ENCODE measurements at regions not wholly inside any gene's neighbourhood (a gene's known extent, or its start where the extent isn't known, plus 50 kb on each side); places are given as distances from the start of the nearest gene placed in this dataset.

DNA sequence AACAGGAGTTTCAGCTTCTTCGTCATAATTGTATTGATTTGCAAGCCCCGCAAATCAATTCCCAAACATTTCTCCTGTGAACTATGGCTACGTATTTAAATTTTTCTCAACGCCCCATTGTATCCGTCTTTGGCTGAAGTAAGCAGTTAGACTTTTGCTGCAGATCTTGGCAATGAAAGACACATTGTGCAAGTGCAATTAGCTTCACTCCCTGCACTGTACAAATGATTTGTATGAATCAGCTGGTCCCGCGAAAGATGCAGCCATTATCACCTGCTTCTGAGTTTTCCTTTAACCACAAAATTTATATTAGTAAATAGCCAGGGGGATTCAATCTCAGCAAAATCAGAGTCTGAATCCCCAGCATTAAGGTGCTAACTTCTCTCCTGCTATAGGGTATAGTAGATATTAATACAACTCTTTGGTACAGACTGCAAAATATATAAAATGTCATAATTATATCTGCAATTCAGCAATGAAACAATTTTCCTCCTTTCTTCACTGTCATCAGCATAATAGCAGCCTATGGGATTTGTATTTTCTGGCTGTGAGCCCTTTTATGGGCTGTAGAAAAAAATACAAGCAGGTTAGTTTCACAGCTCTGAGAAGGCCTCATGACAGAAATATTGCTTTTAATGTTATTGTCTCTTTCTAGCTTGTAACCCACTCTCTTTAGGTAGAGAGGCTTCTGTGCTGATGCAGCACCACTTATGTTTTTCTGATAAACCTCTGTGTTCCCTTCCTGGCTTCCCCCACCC lies 68.4 kb upstream of the SMARCA2 start:
- Histone ChIP-seq H3K4me2 (ENCODE audit: low read length) (no peak overlapping the region), H3K9me3 (ENCODE audit: low read length) (no peaks in the 10 kb centered on the region), H2AFZ (ENCODE audit: low read length) (no peak overlapping the region), H3F3A (ENCODE audit: insufficient read depth, low read length) (no peaks in the 10 kb centered on the region), H3K9me2 (ENCODE audit: low read depth, low read length) (no peaks in the 10 kb centered on the region), H3K4me1 (ENCODE audit: insufficient read depth, low read length, severe bottlenecking) (no peaks in the 10 kb centered on the region), H3K4me3 (ENCODE audit: low read depth, low read length, poor library complexity, severe bottlenecking) (no peak overlapping the region), H3K79me2 (ENCODE audit: insufficient read depth, low read length) (no peaks in the 10 kb centered on the region), H3K27ac (ENCODE audit: low read depth, low read length, poor library complexity, severe bottlenecking) (no peak overlapping the region), H3K9ac (ENCODE audit: low read length) (no peak overlapping the region), H3K27me3 (ENCODE audit: insufficient read depth, low read length) (no peaks in the 10 kb centered on the region), H4K20me1 (ENCODE audit: insufficient read depth, low read length) (no peaks in the 10 kb centered on the region), H3K36me3 (ENCODE audit: insufficient read depth, low read length) (no peaks in the 10 kb centered on the region)
- TF ChIP-seq, protein P1, sequence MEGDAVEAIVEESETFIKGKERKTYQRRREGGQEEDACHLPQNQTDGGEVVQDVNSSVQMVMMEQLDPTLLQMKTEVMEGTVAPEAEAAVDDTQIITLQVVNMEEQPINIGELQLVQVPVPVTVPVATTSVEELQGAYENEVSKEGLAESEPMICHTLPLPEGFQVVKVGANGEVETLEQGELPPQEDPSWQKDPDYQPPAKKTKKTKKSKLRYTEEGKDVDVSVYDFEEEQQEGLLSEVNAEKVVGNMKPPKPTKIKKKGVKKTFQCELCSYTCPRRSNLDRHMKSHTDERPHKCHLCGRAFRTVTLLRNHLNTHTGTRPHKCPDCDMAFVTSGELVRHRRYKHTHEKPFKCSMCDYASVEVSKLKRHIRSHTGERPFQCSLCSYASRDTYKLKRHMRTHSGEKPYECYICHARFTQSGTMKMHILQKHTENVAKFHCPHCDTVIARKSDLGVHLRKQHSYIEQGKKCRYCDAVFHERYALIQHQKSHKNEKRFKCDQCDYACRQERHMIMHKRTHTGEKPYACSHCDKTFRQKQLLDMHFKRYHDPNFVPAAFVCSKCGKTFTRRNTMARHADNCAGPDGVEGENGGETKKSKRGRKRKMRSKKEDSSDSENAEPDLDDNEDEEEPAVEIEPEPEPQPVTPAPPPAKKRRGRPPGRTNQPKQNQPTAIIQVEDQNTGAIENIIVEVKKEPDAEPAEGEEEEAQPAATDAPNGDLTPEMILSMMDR (IDR thresholded peaks at IDR 0.05; ENCODE audit: low read length) = no peak
- TF ChIP-seq EZH2 (IDR thresholded peaks at IDR 0.05; ENCODE audit: borderline replicate concordance, low read length) = no peak

DNA sequence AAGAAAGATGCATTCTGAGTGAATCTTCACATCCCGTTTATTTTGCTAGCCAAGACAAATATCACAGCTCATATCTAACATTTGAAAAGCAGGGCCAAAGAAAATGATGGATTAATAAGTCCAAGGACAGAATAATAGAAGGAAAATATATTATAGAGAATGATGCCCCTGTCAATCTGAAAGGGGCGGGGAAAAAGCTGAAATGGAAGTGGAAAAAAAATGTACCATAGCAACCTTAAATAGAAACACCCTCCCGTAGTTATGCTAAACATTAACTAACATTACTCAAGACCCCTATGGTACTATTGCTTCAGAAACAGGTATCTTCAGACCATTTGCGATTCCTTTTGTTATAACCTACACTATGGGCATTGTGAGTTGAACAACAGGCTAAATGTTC lies 67.7 kb upstream of the SMARCA2 start:
- no peaks in the 10 kb centered on the region for H3K79me2 ChIP-seq (ENCODE audit: insufficient read depth, low read length)
- no peak overlapping the region for H3K4me2 ChIP-seq (ENCODE audit: low read length)

DNA sequence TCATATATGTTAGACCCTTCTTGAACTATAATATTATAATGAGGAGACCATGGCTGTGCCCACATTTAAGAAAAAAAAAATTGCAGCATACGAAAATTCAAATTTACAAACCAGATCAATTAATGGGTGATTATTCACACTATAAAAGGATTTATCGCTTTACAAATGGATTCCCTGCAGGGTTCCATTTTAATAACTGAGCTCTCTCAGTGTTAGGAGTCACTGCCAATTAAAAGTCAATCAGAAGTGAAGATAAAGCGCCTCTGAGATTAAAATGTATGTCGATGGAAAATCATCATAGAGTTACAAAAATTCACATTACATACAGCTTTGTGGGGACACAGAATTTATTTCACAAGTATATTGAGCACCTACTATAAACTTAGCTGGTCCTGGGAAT lies 66.6 kb upstream of the SMARCA2 start:
- H3K9me2 ChIP-seq (ENCODE audit: low read depth, low read length) = no peaks in the 10 kb centered on the region

More for the DNA sequence above, 67.7 kb upstream of the SMARCA2 start:
- Histone ChIP-seq H2AFZ (ENCODE audit: low read length) (no peak overlapping the region), H3K9me3 (ENCODE audit: low read length) (no peaks in the 10 kb centered on the region), H3K4me3 (ENCODE audit: low read depth, low read length, poor library complexity, severe bottlenecking) (no peak overlapping the region), H4K20me1 (ENCODE audit: insufficient read depth, low read length) (no peaks in the 10 kb centered on the region), H3K9me2 (ENCODE audit: low read depth, low read length) (no peaks in the 10 kb centered on the region), H3K9ac (ENCODE audit: low read length) (no peak overlapping the region), H3K27me3 (ENCODE audit: insufficient read depth, low read length) (no peaks in the 10 kb centered on the region), H3K36me3 (ENCODE audit: insufficient read depth, low read length) (no peaks in the 10 kb centered on the region), H3F3A (ENCODE audit: insufficient read depth, low read length) (no peaks in the 10 kb centered on the region), H3K27ac (ENCODE audit: low read depth, low read length, poor library complexity, severe bottlenecking) (no peak overlapping the region), H3K4me1 (ENCODE audit: insufficient read depth, low read length, severe bottlenecking) (no peaks in the 10 kb centered on the region)
- no peak for TF ChIP-seq EZH2 (IDR thresholded peaks at IDR 0.05; ENCODE audit: borderline replicate concordance, low read length)
- TF ChIP-seq, protein P1 (IDR thresholded peaks at IDR 0.05; ENCODE audit: low read length) = no peak

More for the DNA sequence above, 66.6 kb upstream of the SMARCA2 start:
- H3K4me2 ChIP-seq (ENCODE audit: low read length) = no peak overlapping the region
- H3K27me3 ChIP-seq (ENCODE audit: insufficient read depth, low read length) = no peaks in the 10 kb centered on the region
- no peak overlapping the region for H2AFZ ChIP-seq (ENCODE audit: low read length)
- no peaks in the 10 kb centered on the region for H3K79me2 ChIP-seq (ENCODE audit: insufficient read depth, low read length)
- no peaks in the 10 kb centered on the region for H3K36me3 ChIP-seq (ENCODE audit: insufficient read depth, low read length)
- H3K9me3 ChIP-seq (ENCODE audit: low read length) = no peaks in the 10 kb centered on the region
- no peak overlapping the region for H3K9ac ChIP-seq (ENCODE audit: low read length)
- H3K27ac ChIP-seq (ENCODE audit: low read depth, low read length, poor library complexity, severe bottlenecking) = no peak overlapping the region
- no peaks in the 10 kb centered on the region for H3K4me1 ChIP-seq (ENCODE audit: insufficient read depth, low read length, severe bottlenecking)
- no peak overlapping the region for H3K4me3 ChIP-seq (ENCODE audit: low read depth, low read length, poor library complexity, severe bottlenecking)
- H4K20me1 ChIP-seq (ENCODE audit: insufficient read depth, low read length) = no peaks in the 10 kb centered on the region
- no peak for TF ChIP-seq EZH2 (IDR thresholded peaks at IDR 0.05; ENCODE audit: borderline replicate concordance, low read length)
- TF ChIP-seq, protein P1 (IDR thresholded peaks at IDR 0.05; ENCODE audit: low read length) = no peak
- no peaks in the 10 kb centered on the region for H3F3A ChIP-seq (ENCODE audit: insufficient read depth, low read length)

All from OCI-LY1 (cell line).